H1 (cell line): ENCODE measurements at regions not wholly inside any gene's neighbourhood (a gene's known extent, or its start where the extent isn't known, plus 50 kb on each side); places are given as distances from the start of the nearest gene placed in this dataset.

Source experiments
- CEBPB ChIP-seq: IDR thresholded peaks from 2 replicates; pipeline ENCODE4 v1.6.1; 2012; ENCODE audit warnings: low read depth, low read length
- EP300 ChIP-seq, 2 experiments: IDR thresholded peaks; 1 replicate in 1 of 2; 2 replicates in 1 of 2; pipeline ENCODE4 v1.6.1; 2011 to 2012; ENCODE audit warnings: low read depth in 2 of 2, low read length in 2 of 2, mild to moderate bottlenecking in 2 of 2, borderline replicate concordance in 1 of 2, inconsistent platforms in 1 of 2, moderate library complexity in 1 of 2
- JUND ChIP-seq: IDR thresholded peaks from 2 replicates; pipeline ENCODE4 v1.6.1; 2011; ENCODE audit warnings: mild to moderate bottlenecking, improper control_type of control experiment, low read length
- KDM1A ChIP-seq: fragments of 200-600, 300-600 bp; sonication (generic); IDR thresholded peaks from 2 replicates; pipeline ENCODE4 v1.7.1; 2016; ENCODE audit warnings: mild to moderate bottlenecking, low read length, borderline replicate concordance
- SP4 ChIP-seq: IDR thresholded peaks from 2 replicates; pipeline ENCODE4 v1.6.1; 2012; ENCODE audit warnings: low read length, inconsistent platforms
- TBP ChIP-seq: IDR thresholded peaks from 2 replicates; pipeline ENCODE4 v1.6.1; 2011; ENCODE audit warnings: low read depth, low read length, improper control_type of control experiment

GRCh38 chr10:57754803-57755202, 512.9 kb downstream of the IPMK start (continued):
- TF ChIP-seq SP4 = no peak
- TF ChIP-seq TBP = no peak
- no peak for TF ChIP-seq KDM1A
- TF ChIP-seq EP300 (IDR thresholded peaks at IDR 0.05; ENCODE audit: borderline replicate concordance in 1 of 2, low read depth in 2 of 2, low read length in 2 of 2) = no peak
- TF ChIP-seq CEBPB = no peak
- TF ChIP-seq JUND = no peak
